ENCODE measurements at regions not wholly inside any gene's neighbourhood (a gene's known extent, or its start where the extent isn't known, plus 50 kb on each side); places are given as distances from the start of the nearest gene placed in this dataset.

- H3K9ac ChIP-seq (ENCODE audit: low read length), result no peak overlapping the region
- H4K20me1 ChIP-seq (ENCODE audit: insufficient read depth), result no peaks in the 10 kb centered on the region
- H3K4me2 ChIP-seq (ENCODE audit: low read length), result no peak overlapping the region
- no peaks in the 10 kb centered on the region for H3K27me3 ChIP-seq (ENCODE audit: insufficient read depth, low read depth, low read length)
- H3K36me3 ChIP-seq (ENCODE audit: insufficient read depth, low read length), result no peaks in the 10 kb centered on the region
- H3K9me3 ChIP-seq (ENCODE audit: low read length), result no peaks in the 10 kb centered on the region
- no peak overlapping the region for H2AFZ ChIP-seq (ENCODE audit: low read depth, low read length)
- no peaks in the 10 kb centered on the region for H3K79me2 ChIP-seq (replicated peaks; ENCODE audit: insufficient read depth, low read length)
- no peak overlapping the region for H3K27ac ChIP-seq (ENCODE audit: low read length)
- peaks cover 3% of the 10 kb centered on the region for H3F3A ChIP-seq (ENCODE audit: insufficient read depth, low read length, poor library complexity, severe bottlenecking)
- TF ChIP-seq EP300 (conservative IDR thresholded peaks at IDR 0.05; ENCODE audit: poor library complexity, severe bottlenecking) (no peak), POLR2AphosphoS5 (IDR thresholded peaks at IDR 0.05) (no peak), RAD21 (conservative IDR thresholded peaks at IDR 0.05) (no peak), EZH2 (IDR thresholded peaks at IDR 0.05; ENCODE audit: borderline replicate concordance, insufficient read depth, low read length, poor library complexity, severe bottlenecking) (no peak), MXI1 (conservative IDR thresholded peaks at IDR 0.05; ENCODE audit: poor library complexity, severe bottlenecking) (no peak), SMC3 (conservative IDR thresholded peaks at IDR 0.05; ENCODE audit: poor library complexity) (no peak), REST (IDR thresholded peaks at IDR 0.05; ENCODE audit: borderline replicate concordance) (no peak), CTCF (IDR thresholded peaks at IDR 0.05; ENCODE audit: poor library complexity, severe bottlenecking) (no peak), TAF1 (IDR thresholded peaks at IDR 0.05; ENCODE audit: low read depth) (no peak)
- H3K9me2 ChIP-seq (ENCODE audit: insufficient read depth, low read length), result no peaks in the 10 kb centered on the region
- no peak overlapping the region for H3K4me3 ChIP-seq (ENCODE audit: low read length)
Measured at GRCh38 chr7:94261067-94261466, 133.6 kb upstream of the COL1A2 start.

- no peak overlapping the region for H3K9ac ChIP-seq (ENCODE audit: low read length)
Measured at GRCh38 chr7:94264756-94265155, 129.9 kb upstream of the COL1A2 start.

More at GRCh38 chr7:94264756-94265155, 129.9 kb upstream of the COL1A2 start:
- H3K9me2 ChIP-seq (ENCODE audit: insufficient read depth, low read length), result no peaks in the 10 kb centered on the region
- no peaks in the 10 kb centered on the region for H4K20me1 ChIP-seq (ENCODE audit: insufficient read depth)
- H3F3A ChIP-seq (ENCODE audit: insufficient read depth, low read length, poor library complexity, severe bottlenecking), result no peaks in the 10 kb centered on the region
- no peak overlapping the region for H3K4me2 ChIP-seq (ENCODE audit: low read length)
- H2AFZ ChIP-seq (ENCODE audit: low read depth, low read length), result no peak overlapping the region
- no peaks in the 10 kb centered on the region for H3K36me3 ChIP-seq (ENCODE audit: insufficient read depth, low read length)
- no peaks in the 10 kb centered on the region for H3K9me3 ChIP-seq (ENCODE audit: low read length)
- no peak for TF ChIP-seq RAD21 (conservative IDR thresholded peaks at IDR 0.05)
- no peak for TF ChIP-seq REST (IDR thresholded peaks at IDR 0.05; ENCODE audit: borderline replicate concordance)
- no peak for TF ChIP-seq TAF1 (IDR thresholded peaks at IDR 0.05; ENCODE audit: low read depth)
- no peak for TF ChIP-seq CTCF (IDR thresholded peaks at IDR 0.05; ENCODE audit: poor library complexity, severe bottlenecking)
- TF ChIP-seq EP300 (conservative IDR thresholded peaks at IDR 0.05; ENCODE audit: poor library complexity, severe bottlenecking), result no peak
- no peak for TF ChIP-seq POLR2AphosphoS5 (IDR thresholded peaks at IDR 0.05)
- H3K27me3 ChIP-seq (ENCODE audit: insufficient read depth, low read depth, low read length), result no peaks in the 10 kb centered on the region
- peak overlapping the region; percentile 24 for H3K4me3 ChIP-seq (ENCODE audit: low read length)
- H3K79me2 ChIP-seq (replicated peaks; ENCODE audit: insufficient read depth, low read length), result no peaks in the 10 kb centered on the region
- peak overlapping the region; percentile 72 for H3K27ac ChIP-seq (ENCODE audit: low read length)
